GM12865 (cell line): ENCODE measurements at regions not wholly inside any gene's neighbourhood (a gene's known extent, or its start where the extent isn't known, plus 50 kb on each side); places are given as distances from the start of the nearest gene placed in this dataset.

ENCODE experiments used
- DNase-seq: peaks from one replicate; pipeline ENCODE4 v3.0.0; 2010; ENCODE audit warnings: low read depth
- H3K4me3 ChIP-seq: 2 replicates; pipeline ENCODE4 v1.5.1; 2011; ENCODE audit warnings: mild to moderate bottlenecking, low read depth, low read length, control low read depth
- TF ChIP-seq, protein P1 (sequence below): IDR thresholded peaks from 2 replicates; pipeline ENCODE4 v1.5.1; 2011; ENCODE audit warnings: low read length, control low read depth, low read depth, inconsistent platforms; ENCODE audit not compliant: insufficient read depth; ENCODE audit errors: missing control alignments

DNA sequence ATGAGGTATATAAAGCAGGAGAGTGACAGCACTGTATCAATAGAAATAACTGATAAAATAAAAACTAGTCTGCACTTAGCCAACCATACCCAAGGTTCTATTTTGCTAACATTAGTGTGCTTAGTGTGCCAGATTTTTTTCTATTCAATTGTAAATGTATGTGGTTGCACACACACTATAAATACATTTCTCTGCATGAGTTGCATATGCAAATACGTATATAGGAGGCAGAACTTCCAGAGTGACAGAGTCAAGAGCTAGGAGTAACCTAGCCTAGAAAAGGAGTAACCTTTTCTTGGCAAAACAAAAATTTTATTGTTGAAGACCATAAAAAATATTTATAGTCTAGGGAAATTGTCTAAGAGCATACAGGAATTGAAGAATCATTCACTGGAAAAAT is 461.6 kb downstream of the GABRG2 start:
- TF ChIP-seq, protein P1, sequence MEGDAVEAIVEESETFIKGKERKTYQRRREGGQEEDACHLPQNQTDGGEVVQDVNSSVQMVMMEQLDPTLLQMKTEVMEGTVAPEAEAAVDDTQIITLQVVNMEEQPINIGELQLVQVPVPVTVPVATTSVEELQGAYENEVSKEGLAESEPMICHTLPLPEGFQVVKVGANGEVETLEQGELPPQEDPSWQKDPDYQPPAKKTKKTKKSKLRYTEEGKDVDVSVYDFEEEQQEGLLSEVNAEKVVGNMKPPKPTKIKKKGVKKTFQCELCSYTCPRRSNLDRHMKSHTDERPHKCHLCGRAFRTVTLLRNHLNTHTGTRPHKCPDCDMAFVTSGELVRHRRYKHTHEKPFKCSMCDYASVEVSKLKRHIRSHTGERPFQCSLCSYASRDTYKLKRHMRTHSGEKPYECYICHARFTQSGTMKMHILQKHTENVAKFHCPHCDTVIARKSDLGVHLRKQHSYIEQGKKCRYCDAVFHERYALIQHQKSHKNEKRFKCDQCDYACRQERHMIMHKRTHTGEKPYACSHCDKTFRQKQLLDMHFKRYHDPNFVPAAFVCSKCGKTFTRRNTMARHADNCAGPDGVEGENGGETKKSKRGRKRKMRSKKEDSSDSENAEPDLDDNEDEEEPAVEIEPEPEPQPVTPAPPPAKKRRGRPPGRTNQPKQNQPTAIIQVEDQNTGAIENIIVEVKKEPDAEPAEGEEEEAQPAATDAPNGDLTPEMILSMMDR: no peak
- H3K4me3 ChIP-seq: no peak overlapping the region
- DNase-seq: no peak

DNA sequence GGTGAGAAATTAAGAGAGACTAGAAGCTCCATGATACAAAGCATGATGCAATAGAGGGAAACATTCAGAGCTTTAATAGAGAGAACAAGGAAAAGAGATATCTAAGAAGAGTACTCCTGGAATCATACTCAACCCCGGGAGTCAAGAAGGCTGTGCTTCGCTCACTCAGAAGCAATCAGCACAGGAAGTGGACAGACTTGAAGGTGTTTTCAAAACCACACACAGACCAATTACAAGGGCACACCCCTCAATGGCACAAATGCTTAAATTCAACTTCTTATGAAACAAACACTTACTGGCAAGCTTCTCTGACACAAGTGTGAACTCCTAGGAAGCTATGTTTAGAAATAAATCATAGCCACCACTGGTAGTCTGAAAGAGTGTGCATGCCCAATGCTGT is 462.3 kb downstream of the GABRG2 start:
- H3K4me3 ChIP-seq: no peak overlapping the region
- peak; percentile 46 for DNase-seq

DNA sequence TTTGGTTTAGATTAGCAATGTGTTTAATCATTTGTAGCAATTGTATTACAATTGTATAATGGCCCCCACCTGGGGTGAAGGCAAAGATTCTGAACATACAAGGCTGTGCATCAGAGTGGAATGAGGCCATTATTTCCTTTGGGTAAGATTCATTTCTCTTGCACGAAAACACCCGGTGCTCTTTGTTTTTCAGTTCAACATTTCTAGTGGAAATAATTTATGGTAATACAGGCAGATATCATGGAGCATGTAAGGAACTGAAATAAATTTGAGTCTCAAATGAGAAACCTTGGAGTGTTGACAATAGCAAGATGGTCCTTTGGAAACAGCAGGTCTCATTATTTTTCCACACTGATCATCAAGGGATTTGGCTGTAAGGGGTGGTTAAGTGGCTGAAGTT is 475.9 kb downstream of the GABRG2 start:
- TF ChIP-seq, protein P1: no peak
- H3K4me3 ChIP-seq: no peak overlapping the region
- DNase-seq: no peak

More for the DNA sequence above, 462.3 kb downstream of the GABRG2 start:
- TF ChIP-seq, protein P1: no peak

DNA sequence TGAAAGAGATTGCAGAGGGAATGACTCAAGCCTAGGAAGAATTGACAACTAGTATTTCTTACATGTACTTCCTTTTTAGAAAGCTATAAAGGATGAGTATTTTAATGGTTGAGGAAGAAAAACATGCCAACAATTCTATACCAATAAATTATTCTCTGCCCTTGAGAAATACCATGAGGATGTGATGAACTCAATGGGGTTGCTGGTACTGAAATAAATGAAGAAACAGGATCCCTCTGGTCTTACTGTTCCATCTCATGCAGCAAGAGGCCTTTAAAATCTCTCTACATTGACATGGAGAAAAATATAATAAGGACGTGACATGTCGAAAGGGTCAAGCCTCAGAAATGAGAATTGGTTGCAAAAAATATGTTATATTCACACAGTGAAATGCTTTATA is 477.3 kb downstream of the GABRG2 start:
- no peak overlapping the region for H3K4me3 ChIP-seq
- no peak for DNase-seq
- TF ChIP-seq, protein P1: no peak

DNA sequence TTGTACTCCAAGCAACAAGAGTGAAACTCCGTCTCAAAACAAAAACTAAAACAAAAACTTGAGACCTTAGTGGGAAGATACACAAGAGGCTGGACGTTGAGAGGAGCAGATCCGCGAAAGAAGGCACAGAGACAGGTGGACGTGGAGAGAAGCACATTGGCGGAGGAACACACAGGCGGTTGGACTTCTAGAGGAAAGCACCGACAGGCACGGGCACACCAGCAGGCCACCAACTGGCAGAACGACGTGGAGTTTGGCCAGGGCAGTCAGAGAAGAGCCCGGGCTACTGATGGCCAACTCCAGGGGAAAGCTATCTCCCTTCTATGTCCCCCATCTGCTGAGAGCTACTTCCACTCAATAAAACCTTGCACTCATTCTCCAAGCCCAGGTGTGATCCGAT is 482.7 kb downstream of the GABRG2 start:
- no peak overlapping the region for H3K4me3 ChIP-seq
- DNase-seq: no peak
- TF ChIP-seq, protein P1: no peak

DNA sequence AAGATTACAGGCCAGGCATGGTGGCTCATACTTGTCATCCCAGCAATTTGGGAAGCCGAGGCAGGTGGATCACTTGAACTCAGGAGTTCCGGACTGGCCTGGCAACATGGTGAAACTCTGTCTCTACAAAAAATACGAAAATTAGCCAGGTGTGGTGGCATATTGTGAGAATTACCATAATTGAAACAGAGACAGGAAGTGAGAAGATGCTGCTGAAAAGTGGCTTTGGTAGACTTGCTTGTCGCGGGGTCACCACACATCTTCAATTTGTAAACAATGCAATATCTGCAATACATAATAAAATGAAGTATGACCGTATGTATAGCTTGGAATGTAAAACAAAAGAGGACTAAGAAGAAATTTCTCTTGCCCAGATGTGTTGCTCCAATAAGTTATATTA is 490.5 kb downstream of the GABRG2 start:
- no peak overlapping the region for H3K4me3 ChIP-seq
- TF ChIP-seq, protein P1: no peak
- DNase-seq: no peak

DNA sequence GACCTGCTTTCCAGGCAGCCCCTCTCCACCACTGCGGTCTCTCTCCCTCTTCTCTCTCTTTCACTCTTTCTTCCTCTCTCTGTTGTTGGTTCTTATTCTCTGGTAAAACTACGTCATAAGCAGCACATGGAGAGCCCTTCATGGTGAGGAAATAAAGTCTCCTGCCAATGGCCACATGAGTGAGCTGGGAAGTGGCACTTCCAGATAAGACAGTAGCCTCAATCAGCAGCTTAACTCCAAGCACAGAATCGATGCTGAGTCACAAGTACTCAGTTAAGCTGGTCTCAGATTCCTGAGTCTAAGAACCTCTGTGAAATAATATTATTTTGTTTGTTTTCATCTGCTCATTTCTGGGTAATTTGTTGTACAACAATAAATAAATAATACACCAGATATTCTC is 500.1 kb downstream of the GABRG2 start:
- DNase-seq: no peak
- TF ChIP-seq, protein P1: no peak

More for the DNA sequence above, 500.1 kb downstream of the GABRG2 start:
- H3K4me3 ChIP-seq: no peak overlapping the region
